ENCODE measurements at regions not wholly inside any gene's neighbourhood (a gene's known extent, or its start where the extent isn't known, plus 50 kb on each side); places are given as distances from the start of the nearest gene placed in this dataset.

DNA sequence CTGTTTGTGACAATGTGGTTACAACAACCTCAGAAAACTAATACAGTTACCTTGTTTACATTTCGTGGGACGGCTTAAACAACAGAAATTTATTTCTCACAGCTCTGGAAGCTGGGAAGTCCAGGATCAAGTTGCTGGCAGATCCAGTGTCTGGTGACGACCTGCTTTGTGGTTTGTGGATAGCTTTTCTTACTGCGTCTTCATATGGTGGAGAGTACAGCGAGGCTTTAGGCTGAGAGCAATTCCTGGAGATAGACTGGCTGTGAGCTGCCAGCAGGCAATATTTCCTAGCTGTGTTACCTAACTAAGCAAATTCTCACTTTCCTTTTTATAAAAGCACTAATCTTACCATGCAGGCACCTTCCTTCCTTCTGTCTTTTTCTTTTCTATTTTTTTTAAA is 1203.5 kb upstream of the PRR20A start:
- TF ChIP-seq, protein P1, sequence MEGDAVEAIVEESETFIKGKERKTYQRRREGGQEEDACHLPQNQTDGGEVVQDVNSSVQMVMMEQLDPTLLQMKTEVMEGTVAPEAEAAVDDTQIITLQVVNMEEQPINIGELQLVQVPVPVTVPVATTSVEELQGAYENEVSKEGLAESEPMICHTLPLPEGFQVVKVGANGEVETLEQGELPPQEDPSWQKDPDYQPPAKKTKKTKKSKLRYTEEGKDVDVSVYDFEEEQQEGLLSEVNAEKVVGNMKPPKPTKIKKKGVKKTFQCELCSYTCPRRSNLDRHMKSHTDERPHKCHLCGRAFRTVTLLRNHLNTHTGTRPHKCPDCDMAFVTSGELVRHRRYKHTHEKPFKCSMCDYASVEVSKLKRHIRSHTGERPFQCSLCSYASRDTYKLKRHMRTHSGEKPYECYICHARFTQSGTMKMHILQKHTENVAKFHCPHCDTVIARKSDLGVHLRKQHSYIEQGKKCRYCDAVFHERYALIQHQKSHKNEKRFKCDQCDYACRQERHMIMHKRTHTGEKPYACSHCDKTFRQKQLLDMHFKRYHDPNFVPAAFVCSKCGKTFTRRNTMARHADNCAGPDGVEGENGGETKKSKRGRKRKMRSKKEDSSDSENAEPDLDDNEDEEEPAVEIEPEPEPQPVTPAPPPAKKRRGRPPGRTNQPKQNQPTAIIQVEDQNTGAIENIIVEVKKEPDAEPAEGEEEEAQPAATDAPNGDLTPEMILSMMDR (IDR thresholded peaks at IDR 0.05): no peak
- no peak for TF ChIP-seq POLR2A (IDR thresholded peaks at IDR 0.05)
